GM18951 (cell line): ENCODE measurements at regions not wholly inside any gene's neighbourhood (a gene's known extent, or its start where the extent isn't known, plus 50 kb on each side); places are given as distances from the start of the nearest gene placed in this dataset.

Experiments used
- POLR2A ChIP-seq: IDR thresholded peaks from 4 replicates; pipeline ENCODE4 v1.6.1; 2011; ENCODE audit warnings: mild to moderate bottlenecking; ENCODE audit not compliant: insufficient read length, insufficient read depth; ENCODE audit errors: extremely low read depth
- in situ Hi-C: fragments of 300-500 bp; cut with MboI; formaldehyde crosslinking; loops from one replicate; pipeline ENCODE4 v1.12.0; 2022; ENCODE audit warnings: low sequenced_read_pairs, mixed read lengths, inconsistent platforms; ENCODE audit not compliant: unreplicated experiment

DNA sequence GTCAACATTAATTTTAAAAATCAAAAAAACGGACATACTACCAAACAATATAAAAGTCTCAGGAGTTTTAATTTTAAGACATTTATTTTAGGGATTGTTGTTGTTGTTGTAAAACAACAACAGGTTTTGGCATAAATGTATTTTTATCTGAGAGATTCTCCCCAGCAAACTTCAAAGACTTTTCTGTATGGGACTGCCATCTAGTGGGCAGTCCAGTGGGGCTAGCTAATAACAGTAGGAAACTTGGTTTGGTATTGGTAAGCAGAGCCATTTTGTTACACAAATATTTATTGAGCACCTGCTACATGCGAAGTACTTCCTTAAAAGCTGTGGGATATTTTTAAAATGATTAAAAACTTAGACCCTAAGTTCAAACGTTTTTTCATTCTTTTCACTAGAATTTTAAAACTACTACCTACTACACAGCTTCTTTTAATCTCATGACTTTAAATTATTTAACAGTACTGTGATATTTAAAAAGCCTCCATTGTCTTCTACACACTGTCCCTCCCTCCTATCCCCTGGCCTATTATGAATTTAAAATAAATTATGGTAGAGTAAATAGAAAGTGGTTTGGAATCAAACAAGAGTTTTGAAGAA is 1028.4 kb upstream of the INTU start:
- no peak for TF ChIP-seq POLR2A
- in situ Hi-C loops: loop anchor here (25.0 kb wide), 1 partner anchor 1292 kb away; the partner anchor contains the start of gene FAT4

DNA sequence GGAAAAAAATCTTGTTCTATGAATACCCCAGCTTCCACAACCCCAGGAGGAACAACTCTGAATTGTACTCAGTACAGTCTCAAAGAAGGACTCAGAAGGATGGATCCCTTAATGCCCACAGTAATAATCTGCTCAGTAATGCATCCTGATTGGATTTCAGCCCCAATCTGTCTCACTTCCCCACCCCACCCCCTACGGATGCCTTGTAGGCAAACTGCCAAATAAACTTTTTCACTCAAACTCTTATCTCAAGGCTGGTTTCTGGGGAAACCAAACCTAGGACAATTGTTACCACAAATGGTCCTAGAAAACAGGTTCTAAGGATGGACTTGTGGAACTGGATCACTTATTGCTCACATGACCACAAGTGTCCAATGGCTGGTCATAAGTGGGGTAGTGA is 1021.8 kb upstream of the INTU start:
- no peak for TF ChIP-seq POLR2A
- in situ Hi-C loops: loop anchor here (25.0 kb wide), 1 partner anchor 1299 kb away; the partner anchor contains the start of gene FAT4

DNA sequence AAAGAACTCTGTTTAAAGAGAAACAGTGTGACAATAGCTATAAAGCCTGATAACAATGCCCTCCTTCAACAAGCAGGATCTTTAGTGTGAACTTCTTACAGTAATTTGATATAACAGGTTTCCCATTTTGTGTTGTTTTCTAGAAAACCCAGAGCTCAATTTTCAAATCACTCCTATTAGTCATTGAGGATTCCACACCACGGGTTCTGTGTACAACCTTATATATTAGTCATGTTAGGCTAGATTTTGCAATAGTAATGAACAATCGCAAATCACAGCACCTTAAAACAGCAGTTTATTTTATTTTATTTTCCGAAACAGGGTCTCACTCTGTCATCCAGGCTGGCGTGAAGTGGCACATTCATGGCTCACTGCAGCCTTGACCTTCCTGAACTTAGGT is 1020.9 kb upstream of the INTU start:
- in situ Hi-C loops: loop anchor here (25.0 kb wide), 1 partner anchor 1300 kb away; the partner anchor contains the start of gene FAT4
- TF ChIP-seq POLR2A: no peak

DNA sequence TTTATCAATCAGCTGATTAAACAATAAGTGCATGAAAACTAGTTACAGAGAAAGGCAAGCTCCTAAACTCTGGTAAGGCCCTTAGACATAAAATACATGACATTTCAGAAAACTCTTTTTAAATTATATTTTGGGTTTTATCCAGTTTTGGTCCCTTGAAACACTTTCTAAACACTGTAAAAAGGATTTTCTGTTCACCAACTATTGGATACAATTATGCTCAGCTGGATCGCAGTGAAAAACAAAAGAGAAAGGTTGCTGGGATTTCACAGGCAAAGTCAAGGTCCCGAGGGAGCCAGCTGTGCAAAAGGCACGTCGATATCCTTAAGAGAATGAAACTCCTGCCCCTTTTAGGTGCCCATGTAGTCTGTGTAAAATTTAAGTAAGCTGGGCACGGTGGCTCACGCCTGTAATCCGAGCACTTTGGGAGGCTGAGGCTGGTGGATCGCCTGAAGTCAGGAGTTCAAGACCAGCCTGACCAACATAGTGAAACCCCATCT is 1018.4 kb upstream of the INTU start:
- TF ChIP-seq POLR2A: no peak
- in situ Hi-C loops: loop anchor here (25.0 kb wide), 1 partner anchor 1302 kb away; the partner anchor contains the start of gene FAT4

DNA sequence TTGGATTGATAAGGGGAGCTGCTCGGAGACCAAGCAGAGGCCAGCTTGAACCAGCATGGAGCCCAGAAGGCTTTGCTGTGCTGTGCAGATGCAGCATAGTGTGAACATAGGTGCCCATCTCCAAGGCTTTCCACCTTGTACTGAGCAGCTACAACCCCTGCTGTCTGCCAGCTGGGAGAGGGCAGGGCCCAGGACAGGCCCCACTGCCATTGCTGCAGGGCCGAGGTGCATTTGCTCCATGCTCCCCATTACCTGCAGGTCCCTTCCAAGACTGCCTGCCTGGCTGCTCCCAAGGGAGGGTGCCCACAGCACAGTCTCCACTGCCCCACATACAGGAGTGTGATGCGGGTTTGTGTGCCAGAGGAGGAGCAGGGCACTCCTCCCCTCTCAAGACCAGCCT is 1016.0 kb upstream of the INTU start:
- no peak for TF ChIP-seq POLR2A
- in situ Hi-C loops: loop anchor here (25.0 kb wide), 1 partner anchor 1304 kb away; the partner anchor contains the start of gene FAT4

DNA sequence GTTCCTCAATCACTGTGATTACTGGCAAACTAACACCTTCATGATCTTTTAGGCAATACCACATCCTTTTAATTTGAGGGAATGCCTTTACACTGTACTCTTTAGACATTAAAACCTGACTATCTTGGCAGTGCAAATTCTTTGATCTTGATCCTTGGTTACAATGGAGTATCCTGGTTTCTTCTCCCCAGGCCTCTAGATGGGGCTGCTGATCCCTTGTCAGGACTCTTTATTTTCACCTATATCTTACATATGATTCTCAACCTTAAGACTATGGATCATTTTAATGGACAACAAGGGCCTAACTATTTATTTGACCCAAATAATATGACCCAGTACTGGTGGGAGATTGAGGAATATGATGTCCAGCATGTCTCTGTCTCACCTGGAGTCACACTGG is 1005.5 kb upstream of the INTU start:
- in situ Hi-C loops: no loop called here
- TF ChIP-seq POLR2A: no peak

DNA sequence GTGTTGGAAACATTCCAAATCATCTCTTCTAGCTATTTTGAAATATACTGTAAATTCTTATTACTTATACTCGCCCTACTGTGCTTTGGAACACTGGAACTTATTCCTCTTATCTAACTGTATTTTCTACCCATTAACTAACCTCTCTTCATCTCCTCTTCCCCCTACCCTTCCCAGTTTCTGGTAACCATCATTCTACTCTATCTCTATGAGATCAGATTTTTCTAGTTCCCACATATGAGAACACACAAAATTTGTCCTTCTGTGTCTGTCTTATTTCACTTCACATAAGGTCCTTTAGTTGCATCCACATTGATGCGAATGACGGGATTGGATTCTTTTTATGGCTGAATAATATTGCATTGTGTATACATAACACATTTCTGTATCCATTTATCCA is 1003.8 kb upstream of the INTU start:
- no peak for TF ChIP-seq POLR2A

DNA sequence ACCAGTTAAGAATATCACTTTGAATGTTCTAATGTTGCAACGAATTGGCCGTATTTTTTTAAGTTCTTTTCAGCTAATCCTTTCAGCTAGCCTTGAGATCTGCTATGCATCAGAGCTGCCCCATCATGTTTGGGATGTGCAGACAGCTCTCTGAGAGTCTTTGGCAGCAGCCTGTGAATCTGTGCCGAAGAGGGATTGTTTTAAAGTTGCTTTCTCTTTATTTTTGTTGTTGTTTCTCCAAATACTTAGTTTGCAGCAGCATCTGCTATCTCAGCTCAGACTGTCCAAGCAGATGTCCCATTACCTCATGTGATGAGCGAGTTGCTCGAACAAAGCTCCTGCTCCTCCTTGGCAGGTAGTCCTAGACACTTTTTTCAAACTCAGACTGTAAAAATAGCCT is 1002.5 kb upstream of the INTU start:
- no peak for TF ChIP-seq POLR2A
- in situ Hi-C loops: no loop called here

More for the DNA sequence above, 1003.8 kb upstream of the INTU start:
- in situ Hi-C loops: no loop called here

DNA sequence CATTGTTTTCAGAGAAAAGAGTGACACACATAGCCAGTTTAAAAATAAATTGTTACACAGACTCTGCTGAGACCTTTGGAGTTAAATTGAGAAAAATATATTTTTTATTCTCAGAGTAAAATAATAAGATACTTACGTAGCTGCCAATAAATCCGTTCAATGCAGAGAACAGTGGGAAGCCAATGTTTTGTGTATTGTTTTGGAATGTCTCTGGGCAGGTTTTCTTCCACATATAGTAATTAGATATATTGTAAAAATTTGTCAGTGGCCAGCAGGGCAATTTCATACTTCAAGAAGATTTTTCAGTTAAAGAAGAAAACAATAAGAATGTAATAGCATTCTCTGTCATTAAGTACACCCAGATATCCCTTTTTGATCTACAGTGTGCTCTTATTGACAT is 999.5 kb upstream of the INTU start:
- TF ChIP-seq POLR2A: no peak

DNA sequence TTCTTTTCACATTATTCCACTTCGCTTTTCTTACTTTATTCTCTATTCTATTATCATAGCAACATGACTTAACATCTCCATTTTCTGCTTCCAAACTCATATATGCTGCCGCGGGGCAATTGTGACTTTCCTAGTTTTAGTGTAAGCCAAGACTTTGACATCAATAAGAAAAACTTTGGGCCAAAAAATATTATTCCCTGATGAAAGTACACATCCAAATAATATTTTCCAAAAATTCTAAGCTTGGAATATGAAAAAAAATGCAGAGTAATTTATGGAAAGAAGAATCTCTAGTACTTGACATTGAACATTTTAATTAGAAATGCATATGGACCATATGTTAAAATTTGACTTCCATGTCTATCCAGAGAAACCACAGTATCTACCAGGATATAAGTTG is 995.1 kb upstream of the INTU start:
- no peak for TF ChIP-seq POLR2A
- in situ Hi-C loops: no loop called here

More for the DNA sequence above, 999.5 kb upstream of the INTU start:
- in situ Hi-C loops: no loop called here

DNA sequence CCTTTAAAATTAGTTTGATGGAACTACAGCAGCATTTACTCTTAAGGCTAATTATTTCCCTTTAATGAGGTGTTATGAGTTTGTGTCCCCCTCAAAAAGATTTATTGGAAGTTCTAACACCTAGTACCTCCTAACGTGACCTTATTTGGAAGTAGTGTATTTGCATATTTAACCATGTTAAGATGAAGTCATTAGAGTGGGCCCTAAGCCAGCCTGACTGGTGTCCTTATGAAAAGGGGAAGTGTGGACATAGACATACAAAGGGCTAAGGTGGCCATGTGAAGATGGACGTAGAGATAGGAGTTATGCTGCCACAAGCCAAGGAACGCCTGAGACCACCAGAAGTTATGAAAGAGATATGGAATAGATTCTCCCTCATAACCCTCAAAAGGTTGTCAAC is 985.4 kb upstream of the INTU start:
- in situ Hi-C loops: no loop called here

DNA sequence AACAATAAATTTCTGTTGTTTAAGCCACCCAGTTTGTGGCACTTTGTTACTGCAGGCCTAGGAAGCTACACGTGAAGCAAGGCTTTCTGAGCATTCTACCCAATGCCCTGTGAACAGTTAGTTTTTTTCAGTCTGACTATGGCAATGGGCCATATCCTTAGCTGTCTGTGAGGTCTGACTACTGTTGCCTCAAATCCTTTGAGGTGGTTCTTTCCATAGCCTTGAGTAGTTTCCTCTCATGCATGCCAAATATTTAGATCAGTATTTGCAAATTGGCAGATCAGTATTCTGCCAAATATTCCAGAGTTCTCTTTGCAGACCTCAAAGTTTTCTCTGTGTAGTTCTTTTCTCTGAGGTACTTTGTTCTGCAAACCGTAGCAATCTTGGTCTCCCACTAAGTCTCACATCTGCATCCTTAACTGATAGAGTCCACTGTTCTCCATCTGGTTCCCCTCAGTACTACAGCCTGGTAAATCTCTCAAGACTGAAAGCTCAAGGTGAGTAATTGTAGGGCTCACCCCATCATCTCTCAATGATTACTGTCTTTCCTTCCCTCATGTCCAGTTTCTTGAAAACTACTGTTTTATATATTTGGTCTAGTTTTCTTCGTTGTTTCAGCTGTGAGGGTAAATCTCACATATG is 984.9 kb upstream of the INTU start:
- no peak for TF ChIP-seq POLR2A

More for the DNA sequence above, 985.4 kb upstream of the INTU start:
- no peak for TF ChIP-seq POLR2A

DNA sequence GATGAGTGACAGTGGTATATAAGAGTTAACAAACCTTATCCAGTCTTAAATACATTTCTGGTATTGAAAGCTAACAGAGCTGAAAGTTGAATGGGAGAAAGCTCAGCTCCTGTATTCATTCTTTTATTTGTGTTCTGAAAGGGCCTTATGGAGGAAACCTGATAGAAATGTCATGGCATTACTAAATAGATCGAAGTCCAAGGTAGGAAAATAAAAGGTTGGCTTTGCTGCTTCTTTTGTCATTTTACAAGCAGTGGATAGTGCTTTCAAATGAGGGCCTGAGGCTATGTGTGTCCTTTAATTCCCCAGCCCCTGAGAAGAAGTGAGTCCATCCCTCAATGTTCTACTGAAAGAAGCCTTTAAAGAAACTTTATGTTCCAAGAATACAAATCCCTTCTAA is 974.3 kb upstream of the INTU start:
- in situ Hi-C loops: no loop called here
- TF ChIP-seq POLR2A: no peak

More for the DNA sequence above, 984.9 kb upstream of the INTU start:
- in situ Hi-C loops: no loop called here

DNA sequence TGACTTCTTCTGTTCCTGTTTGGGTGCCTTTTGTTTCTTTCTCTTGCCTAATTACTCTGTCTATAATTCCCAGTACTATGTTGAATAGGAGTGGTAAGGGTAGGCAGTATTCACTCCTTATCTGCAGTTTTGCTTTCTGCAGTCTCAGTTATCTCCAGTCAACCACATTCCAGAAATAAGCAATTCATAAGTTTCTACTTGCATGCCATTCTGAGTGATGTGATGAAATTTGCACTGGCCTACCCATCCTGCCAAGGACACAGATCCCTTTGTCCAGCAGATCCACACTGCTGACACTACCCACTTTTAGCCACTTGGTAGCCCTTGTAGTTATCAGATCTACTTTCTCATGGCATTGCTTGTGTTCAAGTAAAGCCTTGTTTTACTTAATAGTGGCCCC is 971.6 kb upstream of the INTU start:
- no peak for TF ChIP-seq POLR2A
- in situ Hi-C loops: no loop called here
